HS-27A (cell line): ENCODE measurements at regions not wholly inside any gene's neighbourhood (a gene's known extent, or its start where the extent isn't known, plus 50 kb on each side); places are given as distances from the start of the nearest gene placed in this dataset.
"Not testable (repeated sequence)": the region's sequence is repeated elsewhere in the genome, so short reads cannot be mapped to it uniquely, and the experiment has no call there.

Experiments used
- DNase-seq: peaks from one replicate; pipeline ENCODE4 v3.0.0-alpha.2; 2012; ENCODE audit warnings: low read depth, missing footprints

DNA sequence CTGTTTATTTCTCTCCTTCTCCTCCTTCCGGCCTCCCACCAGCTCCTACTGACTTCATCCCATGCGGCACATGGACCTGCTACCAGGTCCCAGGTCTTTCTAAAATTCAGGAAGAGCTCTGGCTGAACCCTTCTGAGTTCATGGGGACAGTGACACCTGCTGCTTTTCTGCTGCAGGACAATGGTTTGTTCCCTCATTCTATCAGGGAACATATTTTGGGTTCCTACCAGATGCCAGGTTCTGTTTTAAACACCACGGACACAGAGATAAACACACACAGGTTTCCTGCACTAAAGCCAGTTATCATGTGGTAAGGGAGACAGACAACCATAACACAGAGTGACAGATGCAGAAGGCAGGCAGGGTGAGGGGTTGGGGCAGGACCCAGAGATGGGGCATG is 114.0 kb upstream of the RAB4A start:
- no peak for DNase-seq

- no peak for DNase-seq
Observed at GRCh38 chr1:229157480-229157879, 113.4 kb upstream of the RAB4A start.

DNA sequence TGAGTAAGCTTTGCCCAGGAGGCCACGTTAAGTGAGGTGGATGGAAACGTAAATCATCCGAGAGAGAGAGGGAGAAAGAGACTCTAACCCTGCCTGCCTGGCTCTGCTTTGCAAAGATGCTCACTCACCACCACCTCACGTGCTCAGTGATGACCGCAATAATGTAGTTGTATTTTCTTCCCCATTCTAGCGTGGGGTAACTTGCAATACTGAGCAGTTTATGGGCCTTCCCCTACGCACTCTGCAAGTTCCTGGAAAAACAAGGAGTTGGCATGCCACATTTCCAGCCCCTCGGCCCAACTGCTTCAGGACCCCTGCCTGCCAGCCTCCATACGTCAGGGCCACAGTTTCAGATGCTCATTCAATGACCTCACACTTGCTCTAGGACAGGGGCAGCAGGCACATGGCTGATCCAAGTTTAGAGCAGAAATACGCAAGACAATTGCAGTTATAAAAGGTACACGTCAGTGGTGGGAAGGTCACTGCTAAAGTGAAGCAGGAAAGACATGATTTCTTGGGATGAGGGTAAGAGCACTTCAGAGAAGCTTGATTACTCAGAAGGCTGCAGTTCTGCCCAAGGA is 112.5 kb upstream of the RAB4A start:
- no peak for DNase-seq

- DNase-seq, result no peak
Observed at GRCh38 chr1:229158927-229159326, 112.0 kb upstream of the RAB4A start.

GRCh38 chr1:229159668-229160544 is 111.0 kb upstream of the RAB4A start:
- no peak for DNase-seq

DNA sequence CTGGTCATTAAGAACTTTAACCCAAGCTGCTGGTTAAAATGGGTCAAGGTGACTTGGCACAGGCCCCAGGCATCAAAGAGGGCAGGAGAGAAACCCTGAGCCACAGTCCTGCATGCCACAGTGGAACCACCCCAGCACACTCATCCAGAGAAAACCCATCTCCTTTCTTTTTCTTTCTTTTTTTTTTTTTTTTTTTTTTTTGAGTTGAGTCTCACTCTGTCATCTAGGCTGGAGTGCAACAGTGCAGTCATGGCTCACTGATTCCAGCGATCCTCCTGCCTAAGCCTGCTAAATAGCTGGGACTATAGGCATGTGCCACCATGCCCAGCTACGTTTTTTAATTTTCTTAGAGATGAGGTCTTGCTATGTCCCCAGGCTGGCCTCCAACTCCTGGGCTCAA is 109.2 kb upstream of the RAB4A start:
- no peak for DNase-seq

- no peak for DNase-seq
Observed at GRCh38 chr1:229162825-229163515, 107.9 kb upstream of the RAB4A start.

DNA sequence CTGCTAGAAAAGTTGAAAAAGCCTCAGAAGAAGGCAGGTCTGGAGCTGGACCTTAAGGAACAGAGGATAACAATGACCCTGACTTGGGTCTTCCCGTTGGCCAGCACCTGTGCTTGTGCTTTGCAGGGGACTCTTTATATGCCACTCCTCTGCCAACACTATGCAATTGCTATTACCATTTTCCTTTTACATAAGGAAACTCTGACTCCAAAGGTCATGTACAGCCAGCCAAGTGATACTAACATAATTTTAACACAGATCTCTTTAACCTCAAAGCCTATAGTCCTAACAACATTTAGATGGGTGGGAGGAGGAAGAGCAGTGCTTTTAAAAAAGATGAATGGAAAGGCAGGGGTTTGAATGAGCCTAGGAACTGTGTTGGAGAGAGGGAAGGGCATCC is 106.6 kb upstream of the RAB4A start:
- DNase-seq, result no peak

GRCh38 chr1:229164836-229165735 is 105.8 kb upstream of the RAB4A start:
- DNase-seq, result no peak

- DNase-seq, result no peak
Observed at GRCh38 chr1:229167318-229167717, 103.6 kb upstream of the RAB4A start.

- no peak for DNase-seq
Observed at GRCh38 chr1:229169399-229169798, 101.5 kb upstream of the RAB4A start.

DNA sequence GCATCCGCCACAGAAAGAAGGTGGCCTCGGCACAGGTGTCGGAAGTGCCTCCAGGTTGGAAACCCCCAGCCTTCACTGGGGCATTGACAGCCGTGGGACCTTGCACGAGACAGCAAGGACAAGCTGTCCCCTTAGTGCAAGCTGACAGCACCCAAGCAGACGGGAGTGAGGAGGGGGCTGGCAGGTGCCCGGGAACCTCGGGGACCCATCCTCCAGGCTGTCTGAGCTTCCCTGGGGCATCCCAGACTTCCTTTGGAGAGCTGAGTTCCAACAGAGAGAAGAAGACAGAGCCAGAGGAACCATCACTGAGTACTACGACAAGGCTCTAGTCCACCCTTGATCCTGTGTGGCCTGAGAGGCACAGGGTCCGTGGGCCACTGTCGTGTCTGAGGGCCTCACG is 100.6 kb upstream of the RAB4A start:
- DNase-seq, result no peak

DNA sequence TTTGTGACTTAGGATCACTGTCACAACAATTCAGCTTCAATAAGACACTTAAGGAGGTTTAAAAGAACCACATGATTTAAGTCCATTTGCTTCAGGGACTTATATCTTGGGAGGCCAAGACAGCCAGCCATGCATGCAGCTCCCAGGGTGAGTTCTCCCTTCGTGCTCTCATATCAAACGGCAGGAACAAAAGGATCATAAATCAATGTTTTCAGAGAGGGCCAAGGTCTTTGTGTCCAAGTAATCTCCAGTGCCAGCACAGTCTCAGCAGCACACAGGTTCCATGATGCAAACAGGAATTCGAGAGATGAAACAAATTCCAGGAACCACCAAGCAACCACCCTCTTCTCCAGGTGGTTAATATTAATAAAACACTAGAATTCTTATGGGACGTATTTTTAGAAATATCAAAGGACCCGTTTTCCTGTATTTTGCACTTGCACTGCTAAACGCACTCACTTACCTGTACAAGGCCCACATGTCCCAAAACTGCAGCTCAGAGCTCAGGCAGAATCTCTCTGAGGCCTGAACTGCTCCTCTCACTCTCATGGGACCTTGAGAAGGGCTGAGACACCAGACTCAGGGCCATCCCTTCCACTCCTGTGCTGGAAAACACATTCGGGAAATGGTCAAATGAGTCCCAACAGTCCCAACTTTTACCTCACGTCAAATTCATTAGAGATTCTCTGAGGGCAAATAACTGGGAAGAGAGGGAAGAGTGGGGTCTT is 100.0 kb upstream of the RAB4A start:
- DNase-seq, result no peak

DNA sequence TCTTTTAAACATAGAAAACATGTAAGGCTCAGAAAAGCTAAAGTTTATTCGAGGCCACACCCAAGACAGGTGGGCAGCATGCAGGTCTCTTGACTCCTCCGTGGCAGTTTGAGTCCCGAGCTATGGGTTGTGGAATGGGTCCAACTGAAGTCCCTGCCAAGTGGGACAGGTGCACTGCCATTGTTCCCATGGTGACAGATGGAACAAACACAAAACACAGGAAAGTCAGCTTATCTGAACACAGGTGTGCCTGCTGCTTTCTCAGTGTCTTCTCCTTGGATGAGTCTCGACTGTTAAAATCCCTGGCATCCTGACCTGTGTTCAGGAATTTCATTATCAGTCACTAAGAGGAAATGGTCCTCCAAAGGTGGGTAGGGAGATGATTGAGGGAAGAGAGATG is 99.0 kb upstream of the RAB4A start:
- DNase-seq, result no peak

GRCh38 chr1:229173491-229174476 is 97.1 kb upstream of the RAB4A start:
- not testable (repeated sequence) for DNase-seq

- DNase-seq, result not testable (repeated sequence)
Observed at GRCh38 chr1:229175297-229175696, 95.6 kb upstream of the RAB4A start.

DNA sequence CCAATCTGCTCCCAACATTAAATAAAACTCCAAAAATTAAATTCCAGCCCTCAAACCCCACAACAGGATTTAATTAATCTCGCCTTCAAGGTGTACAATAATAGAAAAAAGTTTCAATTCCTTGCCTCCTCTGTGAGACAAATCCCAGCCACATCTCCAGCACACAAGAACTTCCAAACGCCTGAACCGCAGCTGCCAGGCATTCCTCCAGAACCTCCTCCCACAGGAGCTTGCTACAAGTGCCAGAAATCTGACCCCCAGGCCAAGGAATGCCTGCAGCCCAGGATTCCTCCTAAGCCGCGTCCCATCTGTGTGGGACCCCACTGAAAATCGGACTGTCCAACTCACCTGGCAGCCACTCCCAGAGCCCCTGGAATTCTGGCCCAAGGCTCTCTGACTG is 94.5 kb upstream of the RAB4A start:
- DNase-seq, result not testable (repeated sequence)

GRCh38 chr1:229180161-229180560 is 90.8 kb upstream of the RAB4A start:
- no peak for DNase-seq

- no peak for DNase-seq
Observed at GRCh38 chr1:229181419-229181818, 89.5 kb upstream of the RAB4A start.

DNA sequence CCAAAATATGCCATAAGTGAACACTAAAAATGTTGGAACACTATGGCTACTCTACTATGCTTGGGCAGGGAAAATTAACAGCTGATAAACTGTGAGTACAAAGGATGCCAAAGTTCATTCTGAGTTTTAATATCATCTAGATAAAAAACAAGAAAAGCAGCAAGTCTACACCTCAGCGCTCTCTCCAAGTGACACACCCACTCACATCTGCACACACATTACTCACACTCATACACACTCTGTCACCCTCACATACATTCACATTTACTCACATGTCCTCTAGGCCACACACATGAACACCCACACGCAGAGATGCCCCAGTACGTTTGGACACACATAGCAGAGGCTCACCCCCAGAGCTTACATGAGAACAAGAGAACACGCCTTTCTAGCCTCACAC is 87.3 kb upstream of the RAB4A start:
- DNase-seq, result no peak
